Kidney tubule cell (primary cell): ENCODE measurements at regions not wholly inside any gene's neighbourhood (a gene's known extent, or its start where the extent isn't known, plus 50 kb on each side); places are given as distances from the start of the nearest gene placed in this dataset.

Source experiments
- DNase-seq: peaks from one replicate; pipeline ENCODE4 v3.0.0-alpha.2; 2018; ENCODE audit warnings: low spot score

GRCh38 chr10:123573236-123574108, 92.7 kb upstream of the GPR26 start:
- peak; percentile 80 for DNase-seq

GRCh38 chr10:123574109-123574698, 92.0 kb upstream of the GPR26 start:
- peak; percentile 25 for DNase-seq

DNA sequence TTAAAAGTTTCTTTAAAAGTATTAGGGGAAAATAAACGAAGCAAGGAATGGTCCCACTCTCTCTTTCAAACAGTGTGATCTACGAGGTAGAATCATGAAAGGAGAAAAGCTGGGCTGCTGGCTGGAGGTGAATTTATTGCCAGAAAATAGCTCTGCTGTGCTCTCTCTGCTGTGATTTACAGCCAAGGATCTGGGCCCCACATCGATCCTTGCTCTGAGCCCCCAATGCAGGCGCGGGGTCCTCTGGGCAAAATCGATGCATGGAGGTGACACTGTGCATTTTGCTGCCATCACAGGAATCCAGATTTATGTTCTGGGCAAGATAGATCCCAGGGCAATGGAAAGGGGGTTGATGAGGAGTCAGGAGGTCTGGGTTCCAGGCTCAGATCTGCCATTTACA, 91.0 kb upstream of the GPR26 start:
- DNase-seq = no peak

GRCh38 chr10:123576706-123577105, 89.4 kb upstream of the GPR26 start:
- DNase-seq = no peak

GRCh38 chr10:123577921-123578461, 88.2 kb upstream of the GPR26 start:
- no peak for DNase-seq

GRCh38 chr10:123578721-123579120, 87.4 kb upstream of the GPR26 start:
- no peak for DNase-seq

DNA sequence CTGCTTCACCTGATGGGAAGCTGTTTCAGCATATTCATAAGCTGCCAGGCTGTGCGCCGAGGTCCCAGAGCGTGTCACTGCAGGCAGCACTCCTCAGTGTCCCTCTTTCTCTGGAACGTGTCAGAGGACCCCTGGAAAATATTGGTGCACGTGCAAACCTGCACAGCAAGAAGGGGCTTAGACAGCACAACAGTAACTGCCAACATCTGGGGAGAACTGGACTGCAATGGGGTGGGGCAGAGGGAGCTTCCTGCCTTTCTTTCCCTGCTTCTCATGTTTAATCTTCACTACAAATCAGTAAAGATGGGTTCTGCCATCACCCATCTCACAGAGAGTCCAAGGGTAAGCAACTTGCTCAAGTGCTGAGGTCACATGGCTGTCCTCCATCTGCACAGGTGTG, 86.5 kb upstream of the GPR26 start:
- no peak for DNase-seq

- DNase-seq = no peak
Observed at GRCh38 chr10:123580426-123580825, 85.7 kb upstream of the GPR26 start.

DNA sequence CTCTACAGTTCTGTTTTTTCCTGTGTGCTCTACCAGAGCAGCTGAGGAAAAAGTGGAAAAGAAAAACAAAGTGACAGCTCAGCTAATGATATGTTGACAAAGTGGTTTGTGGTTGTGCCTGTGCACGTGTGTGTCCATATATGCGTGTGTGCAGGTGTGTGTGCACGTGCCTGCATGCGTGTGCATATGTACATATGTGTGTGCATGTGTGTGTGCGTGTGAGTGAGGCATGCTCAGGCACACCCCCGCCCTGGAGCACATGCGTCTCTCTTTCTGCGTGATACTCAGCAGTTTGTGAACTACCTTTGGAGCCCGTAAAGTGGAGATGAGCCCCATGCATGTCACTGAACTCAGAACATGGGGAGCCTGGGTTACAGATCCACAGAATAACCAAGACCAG, 84.5 kb upstream of the GPR26 start:
- DNase-seq = no peak

GRCh38 chr10:123582084-123582989, 83.8 kb upstream of the GPR26 start:
- DNase-seq = peak; percentile 63

DNA sequence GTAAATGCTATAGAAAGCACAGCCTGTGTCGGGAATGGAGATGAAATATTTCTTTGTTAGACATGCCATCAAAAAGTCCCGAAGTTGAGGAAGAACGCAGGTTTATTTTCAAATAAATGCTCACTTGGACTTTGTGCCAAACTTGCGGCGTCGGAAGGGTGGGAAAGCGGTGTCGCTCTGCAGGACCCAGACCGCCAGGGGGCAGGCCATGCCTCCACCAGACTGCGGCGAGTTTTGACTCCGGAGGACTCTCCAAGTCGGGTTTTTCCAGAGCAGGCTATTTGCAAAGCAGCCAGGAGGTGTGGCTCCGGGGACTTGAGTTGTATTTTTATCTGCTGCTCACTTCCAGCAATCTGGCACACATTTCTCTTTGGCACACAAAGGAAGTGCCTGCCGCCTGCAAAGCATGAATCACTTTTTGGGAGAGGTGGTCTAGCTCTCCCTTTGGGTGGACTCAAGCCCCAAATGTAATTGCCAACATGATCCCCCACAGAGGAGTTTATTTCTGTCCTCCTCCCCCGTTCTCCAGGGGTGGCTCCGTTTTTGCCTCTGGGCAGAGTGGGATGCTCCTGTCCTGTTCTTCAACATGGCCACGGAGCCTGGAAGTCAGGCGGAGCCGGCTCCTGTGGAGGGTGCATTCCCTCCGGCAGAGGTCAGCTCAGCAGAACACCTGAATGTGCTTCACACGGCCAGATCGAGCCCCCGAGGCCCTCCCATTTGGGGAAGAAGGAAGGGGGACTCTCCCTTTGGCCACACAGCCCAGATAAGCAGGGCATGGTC, 82.3 kb upstream of the GPR26 start:
- DNase-seq = peak; percentile 70

DNA sequence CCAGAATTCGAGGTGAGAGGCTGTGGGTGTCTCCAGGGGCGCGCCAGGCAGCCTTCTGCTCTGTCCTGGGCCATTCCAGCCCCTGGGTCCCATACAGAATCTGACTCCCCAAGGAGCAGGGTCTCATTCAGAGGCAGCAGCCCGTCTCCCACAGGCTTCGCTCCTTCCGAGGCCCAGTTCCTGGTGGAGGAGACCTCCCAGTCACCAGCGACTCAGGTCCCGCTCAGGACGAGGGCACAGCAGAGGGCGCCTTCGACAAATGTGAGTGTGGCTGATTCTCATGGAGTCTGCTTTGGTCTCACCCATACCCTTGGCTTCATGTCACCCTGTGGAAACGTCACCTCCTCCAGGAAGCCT, 81.8 kb upstream of the GPR26 start:
- no peak for DNase-seq

DNA sequence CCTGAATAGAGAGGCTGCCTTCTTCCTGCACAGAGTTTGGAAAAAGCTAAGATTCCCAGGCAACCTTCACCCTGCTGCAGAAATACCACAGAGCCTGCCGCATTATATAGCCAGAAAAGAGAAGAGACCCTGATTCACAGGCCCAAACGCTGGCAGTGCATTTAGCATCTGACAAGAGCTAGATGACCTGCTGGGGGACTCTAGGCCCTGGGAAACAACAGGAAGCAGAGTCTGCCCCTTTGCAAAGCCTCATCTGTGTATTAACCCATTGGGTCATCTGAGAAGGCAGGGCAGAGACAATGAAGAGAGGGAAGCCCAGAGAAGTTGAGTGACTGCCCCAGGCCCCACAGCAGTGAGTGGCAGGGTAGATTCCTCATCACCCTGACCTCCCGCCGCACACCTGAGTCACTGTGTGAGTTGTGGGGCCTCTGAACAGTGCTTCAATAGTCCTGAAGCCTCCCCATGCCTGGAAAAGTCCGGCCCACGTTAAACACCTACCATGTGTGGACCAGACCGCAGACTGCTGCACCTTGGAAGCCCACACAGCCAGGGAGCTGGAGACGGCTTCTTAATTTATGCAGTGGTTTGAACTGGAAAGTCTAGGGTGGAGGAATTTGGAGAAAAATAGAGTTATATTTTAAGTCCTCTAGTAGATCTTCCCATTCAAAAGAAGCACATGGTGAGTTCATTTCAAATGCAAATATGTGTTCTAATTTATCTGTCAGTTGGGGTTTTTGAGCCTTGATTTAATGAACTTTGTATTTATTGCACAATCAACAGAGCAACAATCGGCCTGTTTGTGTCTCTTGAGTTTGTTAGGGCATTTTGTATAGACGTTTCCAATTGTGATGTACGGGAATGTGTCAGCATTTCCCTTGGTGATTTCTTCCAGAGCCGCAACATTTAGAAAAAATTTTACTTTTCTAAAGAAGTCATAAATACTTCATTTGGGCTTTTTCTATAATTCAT, 80.4 kb upstream of the GPR26 start:
- no peak for DNase-seq

DNA sequence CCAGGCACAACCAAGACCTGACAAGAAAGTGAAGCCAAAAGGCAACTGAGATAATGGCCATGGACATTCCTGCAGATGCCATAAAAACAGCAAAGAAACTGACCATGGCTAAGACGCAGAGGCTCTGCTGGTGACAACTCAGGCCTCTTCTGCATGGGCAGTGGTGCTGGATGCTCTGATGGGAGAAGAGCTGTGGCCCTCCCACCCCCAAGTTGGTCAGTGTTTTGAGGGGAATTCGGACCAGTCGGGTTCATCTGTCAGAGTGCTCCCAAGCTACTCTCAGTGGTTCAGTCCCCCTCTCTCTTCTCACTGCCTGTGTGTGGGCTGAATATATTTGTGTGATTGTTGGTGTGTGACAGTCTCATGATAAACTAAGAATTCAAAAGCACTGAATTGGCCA, 79.0 kb upstream of the GPR26 start:
- no peak for DNase-seq

DNA sequence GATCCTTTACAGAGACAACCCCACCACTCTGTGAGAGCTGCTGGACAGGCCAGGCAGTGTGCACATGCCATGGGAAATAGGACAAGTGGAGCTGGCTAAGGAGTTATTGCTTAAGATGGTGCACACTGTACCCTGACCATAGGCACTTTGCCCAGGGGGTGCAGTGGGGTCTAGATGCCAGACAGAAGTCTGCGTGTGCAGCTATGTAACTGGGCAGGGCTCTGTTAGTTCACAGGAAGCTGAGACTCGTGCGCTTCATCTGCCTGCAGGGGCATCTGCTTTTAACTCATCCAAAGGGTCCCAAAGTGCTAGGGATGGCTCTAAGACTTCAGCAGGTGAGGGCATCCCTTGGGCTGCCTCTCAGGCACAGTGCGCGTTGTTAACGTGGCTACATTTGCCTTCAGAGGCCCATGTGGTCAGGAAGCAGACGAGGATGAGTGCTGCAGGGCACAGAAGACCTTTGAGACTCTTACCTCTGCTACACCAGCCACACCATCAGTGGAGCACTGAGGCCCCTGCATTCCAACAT, 77.7 kb upstream of the GPR26 start:
- no peak for DNase-seq

- no peak for DNase-seq
Observed at GRCh38 chr10:123595661-123596060, 70.5 kb upstream of the GPR26 start.

- DNase-seq = no peak
Observed at GRCh38 chr10:123597676-123598075, 68.5 kb upstream of the GPR26 start.

GRCh38 chr10:123599366-123599849, 66.7 kb upstream of the GPR26 start:
- DNase-seq = no peak

GRCh38 chr10:123600177-123600576, 66.0 kb upstream of the GPR26 start:
- DNase-seq = no peak

GRCh38 chr10:123603130-123603529, 63.0 kb upstream of the GPR26 start:
- no peak for DNase-seq
